Parathyroid adenoma (tissue), 2 donors: ENCODE measurements at regions not wholly inside any gene's neighbourhood (a gene's known extent, or its start where the extent isn't known, plus 50 kb on each side); places are given as distances from the start of the nearest gene placed in this dataset.

Source experiments
- H2AFZ ChIP-seq: fragments of 300-600 bp; sonication (generic); one replicate; pipeline ENCODE4 v1.7.0; 2017; ENCODE audit warnings: antibody characterized with exemption, mild to moderate bottlenecking
- H3K27ac ChIP-seq: fragments of 300-600 bp; sonication (generic); one replicate; pipeline ENCODE4 v1.7.0; 2017
- H3K27me3 ChIP-seq: fragments of 300-600 bp; sonication (generic); one replicate; pipeline ENCODE4 v1.7.0; 2017; ENCODE audit warnings: low read length; ENCODE audit not compliant: control insufficient read depth, insufficient read depth
- H3K36me3 ChIP-seq: fragments of 300-600 bp; sonication (generic); one replicate; pipeline ENCODE4 v1.7.0; 2017; ENCODE audit warnings: low read length; ENCODE audit not compliant: control insufficient read depth, insufficient read depth
- H3K4me1 ChIP-seq: fragments of 300-600 bp; sonication (generic); one replicate; pipeline ENCODE4 v1.7.0; 2017; ENCODE audit warnings: control low read depth
- H3K4me2 ChIP-seq: fragments of 300-600 bp; sonication (generic); one replicate; pipeline ENCODE4 v1.7.0; 2017; ENCODE audit warnings: low read length
- H3K4me3 ChIP-seq: fragments of 300-600 bp; sonication (generic); one replicate; pipeline ENCODE4 v1.7.0; 2017; ENCODE audit warnings: low read depth, low read length
- H3K79me2 ChIP-seq: fragments of 300-600 bp; sonication (generic); one replicate; pipeline ENCODE4 v1.7.0; 2017; ENCODE audit warnings: control low read depth
- H3K9ac ChIP-seq: fragments of 300-600 bp; sonication (generic); one replicate; pipeline ENCODE4 v1.7.0; 2017; ENCODE audit warnings: mild to moderate bottlenecking
- H3K9me3 ChIP-seq: fragments of 300-600 bp; sonication (generic); one replicate; pipeline ENCODE4 v1.7.0; 2017; ENCODE audit warnings: low read length; ENCODE audit not compliant: control insufficient read depth
- CTCF ChIP-seq: fragments of 300-600 bp; sonication (generic); IDR thresholded peaks from one replicate; pipeline ENCODE4 v1.7.0; 2017; ENCODE audit warnings: antibody characterized with exemption, mild to moderate bottlenecking
- donor health status: primary hyperparathyroidism.

- TF ChIP-seq CTCF: no peak
- Histone ChIP-seq H3K36me3 (no peaks in the 10 kb centered on the region), H3K4me3 (no peak overlapping the region), H3K27ac (no peak overlapping the region), H3K9ac (no peak overlapping the region), H2AFZ (no peak overlapping the region), H3K4me1 (no peaks in the 10 kb centered on the region), H3K9me3 (no peaks in the 10 kb centered on the region), H3K4me2 (no peak overlapping the region), H3K27me3 (no peaks in the 10 kb centered on the region), H3K79me2 (no peaks in the 10 kb centered on the region)
These were observed 118.9 kb upstream of the NMUR2 start for GRCh38 chr5:152523964-152524363.

GRCh38 chr5:152527358-152528052 lies 122.4 kb upstream of the NMUR2 start:
- no peaks in the 10 kb centered on the region for H3K9me3 ChIP-seq
- H3K36me3 ChIP-seq: no peaks in the 10 kb centered on the region
- no peak overlapping the region for H3K4me3 ChIP-seq
- no peak overlapping the region for H3K9ac ChIP-seq
- no peak overlapping the region for H2AFZ ChIP-seq
- H3K27me3 ChIP-seq: no peaks in the 10 kb centered on the region
- H3K4me1 ChIP-seq: no peaks in the 10 kb centered on the region
- H3K4me2 ChIP-seq: no peak overlapping the region
- no peak for TF ChIP-seq CTCF
- H3K27ac ChIP-seq: no peak overlapping the region
- H3K79me2 ChIP-seq: no peaks in the 10 kb centered on the region

GRCh38 chr5:152529440-152529839 lies 124.4 kb upstream of the NMUR2 start:
- H3K79me2 ChIP-seq: no peaks in the 10 kb centered on the region
- H3K36me3 ChIP-seq: no peaks in the 10 kb centered on the region
- no peaks in the 10 kb centered on the region for H3K27me3 ChIP-seq
- TF ChIP-seq CTCF: no peak
- no peaks in the 10 kb centered on the region for H3K9me3 ChIP-seq
- H3K9ac ChIP-seq: no peak overlapping the region
- no peak overlapping the region for H3K4me3 ChIP-seq
- no peak overlapping the region for H3K27ac ChIP-seq
- no peak overlapping the region for H3K4me2 ChIP-seq
- H2AFZ ChIP-seq: no peak overlapping the region
- no peaks in the 10 kb centered on the region for H3K4me1 ChIP-seq

GRCh38 chr5:152532714-152533113 lies 127.6 kb upstream of the NMUR2 start:
- peak; percentile 49 for TF ChIP-seq CTCF
- Histone ChIP-seq H3K27ac (no peak overlapping the region), H2AFZ (no peak overlapping the region), H3K79me2 (no peaks in the 10 kb centered on the region), H3K4me2 (no peak overlapping the region), H3K4me3 (no peak overlapping the region), H3K9ac (no peak overlapping the region), H3K27me3 (no peaks in the 10 kb centered on the region), H3K9me3 (no peaks in the 10 kb centered on the region), H3K36me3 (no peaks in the 10 kb centered on the region), H3K4me1 (no peaks in the 10 kb centered on the region)

GRCh38 chr5:152534641-152535040 lies 129.6 kb upstream of the NMUR2 start:
- TF ChIP-seq CTCF: no peak
- Histone ChIP-seq H3K4me2 (no peak overlapping the region), H3K27me3 (no peaks in the 10 kb centered on the region)

More at GRCh38 chr5:152534641-152535040, 129.6 kb upstream of the NMUR2 start:
- no peak overlapping the region for H2AFZ ChIP-seq
- H3K4me1 ChIP-seq: no peaks in the 10 kb centered on the region
- H3K36me3 ChIP-seq: no peaks in the 10 kb centered on the region
- H3K79me2 ChIP-seq: no peaks in the 10 kb centered on the region
- no peak overlapping the region for H3K9ac ChIP-seq
- no peaks in the 10 kb centered on the region for H3K9me3 ChIP-seq
- H3K4me3 ChIP-seq: no peak overlapping the region
- no peak overlapping the region for H3K27ac ChIP-seq
